ENCODE measurements at regions not wholly inside any gene's neighbourhood (a gene's known extent, or its start where the extent isn't known, plus 50 kb on each side); places are given as distances from the start of the nearest gene placed in this dataset.
A peak's percentile ranks its signal among the peaks of the same experiment; 100 is the strongest.

GRCh38 chr7:17039372-17039771 is 157.6 kb upstream of the AGR3 start:
- Histone ChIP-seq H3K27ac (no peak overlapping the region), H3K4me1 (replicated peaks in 1 of 2) (peaks cover 10 to 26% of the 10 kb centered on the region in 2 donors), H3K27me3 (no peaks in the 10 kb centered on the region), H3K36me3 (replicated peaks in 1 of 2) (no peaks in the 10 kb centered on the region), H3K9me3 (replicated peaks in 1 of 3) (no peaks in the 10 kb centered on the region), H3K4me3 (no peak overlapping the region)
- DNase-seq, result no peak
- TF ChIP-seq, protein P1, sequence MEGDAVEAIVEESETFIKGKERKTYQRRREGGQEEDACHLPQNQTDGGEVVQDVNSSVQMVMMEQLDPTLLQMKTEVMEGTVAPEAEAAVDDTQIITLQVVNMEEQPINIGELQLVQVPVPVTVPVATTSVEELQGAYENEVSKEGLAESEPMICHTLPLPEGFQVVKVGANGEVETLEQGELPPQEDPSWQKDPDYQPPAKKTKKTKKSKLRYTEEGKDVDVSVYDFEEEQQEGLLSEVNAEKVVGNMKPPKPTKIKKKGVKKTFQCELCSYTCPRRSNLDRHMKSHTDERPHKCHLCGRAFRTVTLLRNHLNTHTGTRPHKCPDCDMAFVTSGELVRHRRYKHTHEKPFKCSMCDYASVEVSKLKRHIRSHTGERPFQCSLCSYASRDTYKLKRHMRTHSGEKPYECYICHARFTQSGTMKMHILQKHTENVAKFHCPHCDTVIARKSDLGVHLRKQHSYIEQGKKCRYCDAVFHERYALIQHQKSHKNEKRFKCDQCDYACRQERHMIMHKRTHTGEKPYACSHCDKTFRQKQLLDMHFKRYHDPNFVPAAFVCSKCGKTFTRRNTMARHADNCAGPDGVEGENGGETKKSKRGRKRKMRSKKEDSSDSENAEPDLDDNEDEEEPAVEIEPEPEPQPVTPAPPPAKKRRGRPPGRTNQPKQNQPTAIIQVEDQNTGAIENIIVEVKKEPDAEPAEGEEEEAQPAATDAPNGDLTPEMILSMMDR (IDR thresholded peaks at IDR 0.05), result no peak
- TF ChIP-seq POLR2A (IDR thresholded peaks at IDR 0.05), result no peak
- intact Hi-C loops (cut with DNase I), result no loop called here
- WGBS, 4 donors, result 85 to 97% (median 96%) methylated on average over 2 of the region's 2 CpGs

DNA sequence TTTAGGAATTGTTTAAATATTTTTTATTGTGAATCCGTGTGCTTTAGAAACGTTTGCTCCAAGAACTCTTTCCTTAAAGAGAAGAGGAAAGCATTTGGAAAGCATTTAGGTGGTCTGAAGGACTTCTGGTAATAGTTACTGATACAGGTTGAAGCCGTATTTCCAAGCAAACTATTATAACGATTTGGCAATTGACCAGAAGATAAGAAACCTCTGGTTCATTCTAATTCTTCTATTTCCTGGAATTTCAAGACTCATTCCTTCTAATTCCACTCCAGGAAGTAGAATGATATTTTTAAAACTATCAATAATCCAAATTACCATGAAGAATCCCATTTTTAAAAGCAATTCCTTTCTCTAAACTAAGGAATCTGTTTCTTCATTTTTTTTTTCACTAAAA is 158.9 kb upstream of the AGR3 start:
- intact Hi-C loops (cut with DNase I), result no loop called here
- peaks cover 10 to 26% of the 10 kb centered on the region in 2 donors for H3K4me1 ChIP-seq (replicated peaks in 1 of 2)
- H3K4me3 ChIP-seq, result no peak overlapping the region
- TF ChIP-seq, protein P1 (IDR thresholded peaks at IDR 0.05), result no peak
- no peak for TF ChIP-seq POLR2A (IDR thresholded peaks at IDR 0.05)
- DNase-seq, result no peak
- H3K27me3 ChIP-seq, result no peaks in the 10 kb centered on the region
- no peaks in the 10 kb centered on the region for H3K9me3 ChIP-seq (replicated peaks in 1 of 3)
- WGBS, 4 donors, result 46 to 62% (median 55%) methylated on average over 4 of the region's 4 CpGs
- no peaks in the 10 kb centered on the region for H3K36me3 ChIP-seq (replicated peaks in 1 of 2)
- H3K27ac ChIP-seq, result peak overlapping the region in 1 of 5 donors; percentile 15

DNA sequence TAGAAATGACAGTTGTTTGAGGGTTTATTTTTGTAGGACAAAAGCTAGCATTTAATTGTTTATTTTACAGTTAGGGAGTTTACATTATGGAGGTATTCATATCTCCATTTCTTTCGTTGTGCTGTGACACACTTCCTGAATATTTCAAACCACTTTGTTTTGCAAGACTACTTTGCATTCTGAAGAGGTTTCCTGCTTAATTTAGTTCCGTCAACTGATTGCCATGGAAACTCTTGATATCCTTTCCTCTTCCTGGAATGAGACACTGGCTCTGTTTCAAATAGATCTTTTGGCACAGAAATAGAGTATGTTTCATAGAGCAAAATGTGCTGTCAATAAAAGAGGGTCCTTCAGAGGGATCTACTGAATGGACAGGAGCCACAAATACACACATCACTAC is 159.5 kb upstream of the AGR3 start:
- Histone ChIP-seq H3K36me3 (replicated peaks in 1 of 2) (no peaks in the 10 kb centered on the region), H3K4me3 (no peak overlapping the region), H3K27me3 (no peaks in the 10 kb centered on the region), H3K9me3 (replicated peaks in 1 of 3) (no peaks in the 10 kb centered on the region), H3K27ac (peak overlapping the region in 2 of 5 donors; percentile 55), H3K4me1 (replicated peaks in 1 of 2) (peaks cover 10 to 26% of the 10 kb centered on the region in 2 donors)
- intact Hi-C loops (cut with DNase I), result no loop called here
- no peak for TF ChIP-seq POLR2A (IDR thresholded peaks at IDR 0.05)
- TF ChIP-seq, protein P1 (IDR thresholded peaks at IDR 0.05), result no peak
- DNase-seq, result no peak
- WGBS, 4 donors, result 0 to 7% (median 2%) methylated on average over 2 of the region's 2 CpGs

- TF ChIP-seq POLR2A (IDR thresholded peaks at IDR 0.05), result no peak
- TF ChIP-seq, protein P1 (IDR thresholded peaks at IDR 0.05), result no peak
- Histone ChIP-seq H3K27ac (no peak overlapping the region), H3K27me3 (no peaks in the 10 kb centered on the region), H3K9me3 (replicated peaks in 1 of 3) (no peaks in the 10 kb centered on the region), H3K36me3 (replicated peaks in 1 of 2) (no peaks in the 10 kb centered on the region), H3K4me1 (replicated peaks in 1 of 2) (peaks cover 10 to 26% of the 10 kb centered on the region in 2 donors), H3K4me3 (no peak overlapping the region)
- intact Hi-C loops (cut with DNase I), result no loop called here
- DNase-seq, result no peak
- 90 to 93% (median 92%) methylated on average over 2 of the region's 2 CpGs for WGBS, 4 donors
Measured at GRCh38 chr7:17042211-17042610, 160.4 kb upstream of the AGR3 start.

All from adrenal gland (tissue), 9 donors.